ENCODE measurements at regions not wholly inside any gene's neighbourhood (a gene's known extent, or its start where the extent isn't known, plus 50 kb on each side); places are given as distances from the start of the nearest gene placed in this dataset.

- peak overlapping the region; percentile 77 for H3K27ac ChIP-seq
- WGBS (ENCODE audit: low lambda C conversion rate, missing lambda C conversion rate): 55% methylated on average over 4 of the region's 4 CpGs
- H3K9me2 ChIP-seq (replicated peaks; ENCODE audit: insufficient read depth): no peaks in the 10 kb centered on the region
- DNase-seq (ENCODE audit: low spot score): no peak
- no peaks in the 10 kb centered on the region for H3K36me3 ChIP-seq (replicated peaks; ENCODE audit: insufficient read depth, low read depth)
- peak overlapping the region; percentile 56 for H3K4me2 ChIP-seq
- H2AFZ ChIP-seq: no peak overlapping the region
- no peaks in the 10 kb centered on the region for H4K20me1 ChIP-seq (ENCODE audit: insufficient read depth, poor library complexity, severe bottlenecking)
- no peak for TF ChIP-seq EZH2phosphoT487 (IDR thresholded peaks at IDR 0.05; ENCODE audit: low read depth, severe bottlenecking, unreplicated experiment)
- TF ChIP-seq CTCF (IDR thresholded peaks at IDR 0.05; ENCODE audit: poor library complexity): no peak
- no peak for TF ChIP-seq EZH2 (IDR thresholded peaks at IDR 0.05; ENCODE audit: borderline replicate concordance)
- no peaks in the 10 kb centered on the region for H3K79me2 ChIP-seq
- no peaks in the 10 kb centered on the region for H3K9me3 ChIP-seq (ENCODE audit: low read depth)
- no peak overlapping the region for H3K4me3 ChIP-seq
- no peaks in the 10 kb centered on the region for H3K27me3 ChIP-seq
- peaks cover 6% of the 10 kb centered on the region for H3K4me1 ChIP-seq (ENCODE audit: insufficient read depth)
Measured at GRCh38 chr18:34959989-34960388, 81.2 kb upstream of the MAPRE2 start.

GRCh38 chr18:34965108-34965507 lies 76.1 kb upstream of the MAPRE2 start:
- no peak overlapping the region for H3K4me2 ChIP-seq
- H3K9me3 ChIP-seq (ENCODE audit: low read depth): no peaks in the 10 kb centered on the region
- H3K27me3 ChIP-seq: no peaks in the 10 kb centered on the region
- H3K4me3 ChIP-seq: no peak overlapping the region
- no peak overlapping the region for H3K27ac ChIP-seq
- no peak overlapping the region for H2AFZ ChIP-seq
- no peaks in the 10 kb centered on the region for H3K36me3 ChIP-seq (replicated peaks; ENCODE audit: insufficient read depth, low read depth)
- TF ChIP-seq CTCF (IDR thresholded peaks at IDR 0.05; ENCODE audit: poor library complexity): no peak
- no peak for TF ChIP-seq EZH2phosphoT487 (IDR thresholded peaks at IDR 0.05; ENCODE audit: low read depth, severe bottlenecking, unreplicated experiment)
- TF ChIP-seq EZH2 (IDR thresholded peaks at IDR 0.05; ENCODE audit: borderline replicate concordance): no peak
- no peaks in the 10 kb centered on the region for H3K9me2 ChIP-seq (replicated peaks; ENCODE audit: insufficient read depth)
- no peaks in the 10 kb centered on the region for H3K4me1 ChIP-seq (ENCODE audit: insufficient read depth)
- DNase-seq (ENCODE audit: low spot score): peak; percentile 28
- no peaks in the 10 kb centered on the region for H4K20me1 ChIP-seq (ENCODE audit: insufficient read depth, poor library complexity, severe bottlenecking)
- H3K79me2 ChIP-seq: no peaks in the 10 kb centered on the region
- 100% methylated on average over 1 of the region's 1 CpG for WGBS (ENCODE audit: low lambda C conversion rate, missing lambda C conversion rate)

- DNase-seq (ENCODE audit: low spot score): no peak
- Histone ChIP-seq H3K4me3 (no peak overlapping the region), H3K4me1 (ENCODE audit: insufficient read depth) (no peaks in the 10 kb centered on the region), H2AFZ (no peak overlapping the region), H3K9me2 (replicated peaks; ENCODE audit: insufficient read depth) (no peaks in the 10 kb centered on the region), H3K9me3 (ENCODE audit: low read depth) (no peaks in the 10 kb centered on the region), H4K20me1 (ENCODE audit: insufficient read depth, poor library complexity, severe bottlenecking) (no peaks in the 10 kb centered on the region), H3K27me3 (no peaks in the 10 kb centered on the region), H3K27ac (no peak overlapping the region), H3K79me2 (no peaks in the 10 kb centered on the region), H3K36me3 (replicated peaks; ENCODE audit: insufficient read depth, low read depth) (no peaks in the 10 kb centered on the region), H3K4me2 (no peak overlapping the region)
- TF ChIP-seq CTCF (IDR thresholded peaks at IDR 0.05; ENCODE audit: poor library complexity) (no peak), EZH2 (IDR thresholded peaks at IDR 0.05; ENCODE audit: borderline replicate concordance) (no peak), EZH2phosphoT487 (IDR thresholded peaks at IDR 0.05; ENCODE audit: low read depth, severe bottlenecking, unreplicated experiment) (no peak)
- 79% methylated on average over 1 of the region's 1 CpG for WGBS (ENCODE audit: low lambda C conversion rate, missing lambda C conversion rate)
Measured at GRCh38 chr18:34965566-34965965, 75.6 kb upstream of the MAPRE2 start.

GRCh38 chr18:34970106-34970505 lies 71.1 kb upstream of the MAPRE2 start:
- H3K4me2 ChIP-seq: no peak overlapping the region
- H2AFZ ChIP-seq: no peak overlapping the region
- no peak overlapping the region for H3K4me3 ChIP-seq
- no peaks in the 10 kb centered on the region for H3K9me3 ChIP-seq (ENCODE audit: low read depth)
- no peak for TF ChIP-seq CTCF (IDR thresholded peaks at IDR 0.05; ENCODE audit: poor library complexity)
- no peaks in the 10 kb centered on the region for H3K79me2 ChIP-seq
- no peak overlapping the region for H3K27ac ChIP-seq
- WGBS (ENCODE audit: low lambda C conversion rate, missing lambda C conversion rate): 67% methylated on average over 3 of the region's 3 CpGs
- H3K4me1 ChIP-seq (ENCODE audit: insufficient read depth): no peaks in the 10 kb centered on the region
- no peaks in the 10 kb centered on the region for H4K20me1 ChIP-seq (ENCODE audit: insufficient read depth, poor library complexity, severe bottlenecking)
- DNase-seq (ENCODE audit: low spot score): no peak
- H3K27me3 ChIP-seq: no peaks in the 10 kb centered on the region
- H3K36me3 ChIP-seq (replicated peaks; ENCODE audit: insufficient read depth, low read depth): no peaks in the 10 kb centered on the region
- no peaks in the 10 kb centered on the region for H3K9me2 ChIP-seq (replicated peaks; ENCODE audit: insufficient read depth)

Data from hepatocyte (in vitro differentiated cells).